Bronchial epithelial cell (primary cell): ENCODE measurements at regions not wholly inside any gene's neighbourhood (a gene's known extent, or its start where the extent isn't known, plus 50 kb on each side); places are given as distances from the start of the nearest gene placed in this dataset.

Experiments
- DNase-seq: peaks from one replicate; pipeline ENCODE4 v3.0.0-alpha.2; 2010; ENCODE audit warnings: low read depth
- FAIRE-seq: peaks from 2 replicates; lab custom pipeline; 2011; peaks lifted over from hg19 to GRCh38; lab: Jason Lieb, UNC
- H3K27me3 ChIP-seq: 2 replicates; pipeline ENCODE4 v1.5.1; 2011; ENCODE audit warnings: low read length; ENCODE audit not compliant: control insufficient read depth, insufficient read depth
- H3K36me3 ChIP-seq: 2 replicates; pipeline ENCODE4 v1.5.1; 2011; ENCODE audit warnings: low read length; ENCODE audit not compliant: control insufficient read depth, insufficient read depth
- H3K4me3 ChIP-seq: 2 replicates; pipeline ENCODE4 v1.5.1; 2011; ENCODE audit warnings: mild to moderate bottlenecking, low read depth, low read length, control low read depth
- CTCF ChIP-seq: IDR thresholded peaks from 2 replicates; pipeline ENCODE4 v1.5.1; 2011; ENCODE audit warnings: mild to moderate bottlenecking, moderate library complexity, low read length, control low read depth, inconsistent platforms; ENCODE audit not compliant: insufficient read depth, severe bottlenecking

DNA sequence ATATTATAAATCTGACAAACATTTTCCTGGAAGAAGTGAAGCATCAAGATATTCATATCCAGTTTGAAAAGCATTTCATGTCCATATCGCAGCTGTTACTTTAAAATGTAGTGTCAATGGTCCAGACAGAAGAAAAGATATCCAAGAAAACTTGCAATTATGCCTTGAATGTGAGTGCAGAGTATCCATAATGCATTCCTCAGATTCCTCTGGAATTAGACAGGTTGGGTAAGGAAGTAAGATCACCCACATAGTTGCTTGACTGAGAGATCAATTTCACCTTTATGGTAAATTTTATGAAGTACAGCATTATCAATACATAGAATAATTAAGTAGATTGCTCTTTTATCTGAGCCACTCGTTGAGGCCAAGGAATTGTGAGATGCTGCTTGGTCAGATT, 327.0 kb upstream of the SLITRK5 start:
- Histone ChIP-seq H3K36me3 (no peaks in the 10 kb centered on the region), H3K27me3 (no peaks in the 10 kb centered on the region), H3K4me3 (no peak overlapping the region)
- DNase-seq (peak; percentile 20), FAIRE-seq (no peak)
- no peak for TF ChIP-seq CTCF

DNA sequence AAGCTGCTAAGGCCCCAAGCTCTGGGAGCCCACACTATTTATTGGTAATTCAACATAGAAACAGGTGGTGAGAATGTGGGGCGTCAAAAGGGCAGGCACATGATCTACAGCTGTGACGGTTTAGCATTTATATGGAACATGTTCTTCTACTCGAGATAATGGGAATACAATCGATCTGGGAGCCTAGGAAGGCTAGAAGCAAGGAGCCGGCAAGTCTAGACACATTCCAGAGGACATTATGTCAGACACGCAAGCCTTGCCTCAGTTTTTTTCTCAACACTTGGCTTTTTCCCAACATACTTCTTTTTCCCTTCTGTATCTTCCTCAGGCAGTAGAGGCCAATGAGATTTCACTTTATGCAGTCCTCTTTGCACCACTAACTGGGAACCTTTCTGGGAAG, 315.7 kb upstream of the SLITRK5 start:
- DNase-seq: peak; percentile 26
- H3K27me3 ChIP-seq: no peaks in the 10 kb centered on the region
- no peak overlapping the region for H3K4me3 ChIP-seq
- FAIRE-seq: no peak
- TF ChIP-seq CTCF: no peak
- no peaks in the 10 kb centered on the region for H3K36me3 ChIP-seq

DNA sequence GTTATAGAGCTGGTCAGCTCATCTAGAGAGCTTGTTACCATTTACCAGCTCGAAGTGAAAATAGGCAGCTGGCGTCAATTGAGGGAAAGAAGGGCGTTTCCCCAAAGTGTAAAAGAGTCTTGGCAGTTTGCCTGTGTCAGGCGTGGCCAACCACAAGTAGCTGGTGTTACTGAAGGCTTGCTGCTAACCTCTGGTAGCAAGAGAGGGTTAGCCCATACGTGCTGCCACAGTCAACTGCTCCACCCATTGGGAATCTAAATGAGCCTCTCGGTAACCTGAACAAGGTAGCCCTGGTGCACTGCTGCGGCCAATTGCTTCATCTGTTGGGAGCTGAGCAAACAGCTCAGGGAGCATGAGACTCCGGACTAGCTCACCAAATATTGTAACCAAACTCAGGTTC, 314.9 kb upstream of the SLITRK5 start:
- Histone ChIP-seq H3K4me3 (no peak overlapping the region), H3K36me3 (no peaks in the 10 kb centered on the region), H3K27me3 (no peaks in the 10 kb centered on the region)
- no peak for TF ChIP-seq CTCF
- DNase-seq (no peak), FAIRE-seq (no peak)

- no peak overlapping the region for H3K4me3 ChIP-seq
- H3K27me3 ChIP-seq: no peaks in the 10 kb centered on the region
- H3K36me3 ChIP-seq: no peaks in the 10 kb centered on the region
- TF ChIP-seq CTCF: no peak
- FAIRE-seq: no peak
- no peak for DNase-seq
Measured at GRCh38 chr13:87358319-87358718, 312.9 kb upstream of the SLITRK5 start.

GRCh38 chr13:87361216-87361615, 310.0 kb upstream of the SLITRK5 start:
- DNase-seq: no peak
- Histone ChIP-seq H3K4me3 (no peak overlapping the region), H3K27me3 (no peaks in the 10 kb centered on the region), H3K36me3 (no peaks in the 10 kb centered on the region)
- TF ChIP-seq CTCF: no peak
- no peak for FAIRE-seq

DNA sequence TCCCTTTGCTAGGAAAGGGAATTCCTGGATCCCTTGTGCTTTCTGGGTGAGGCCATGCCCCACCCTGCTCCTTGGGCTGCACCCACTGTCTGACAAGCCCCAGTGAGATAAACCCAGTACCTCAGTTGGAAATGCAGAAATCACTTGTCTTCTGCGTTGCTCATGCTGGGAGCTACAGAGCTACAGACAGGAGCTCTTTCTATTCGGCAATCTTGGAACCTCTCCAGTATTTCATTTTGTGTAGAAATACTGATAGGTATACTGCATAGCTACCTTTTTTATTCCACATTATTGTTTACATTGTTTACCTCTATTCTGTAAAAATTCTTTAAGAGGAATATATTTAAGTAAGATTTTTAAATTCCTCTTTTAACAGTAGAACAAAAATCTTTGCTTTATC, 302.5 kb upstream of the SLITRK5 start:
- no peaks in the 10 kb centered on the region for H3K36me3 ChIP-seq
- H3K4me3 ChIP-seq: no peak overlapping the region
- DNase-seq (no peak), FAIRE-seq (no peak)
- H3K27me3 ChIP-seq: no peaks in the 10 kb centered on the region
- no peak for TF ChIP-seq CTCF
